Mucosa of gallbladder (tissue), 1 donor: ENCODE measurements at regions not wholly inside any gene's neighbourhood (a gene's known extent, or its start where the extent isn't known, plus 50 kb on each side); places are given as distances from the start of the nearest gene placed in this dataset.

Source experiments
- DNase-seq: peaks from one replicate; pipeline ENCODE4 v3.0.0-alpha.2; 2020; ENCODE audit warnings: low spot score
- donor health status: DM: no; HTN: no; CAD: no.

GRCh38 chr20:57946559-57947315 is 236.9 kb upstream of the PMEPA1 start:
- peak; percentile 42 for DNase-seq

GRCh38 chr20:57944988-57945387 is 235.2 kb upstream of the PMEPA1 start:
- DNase-seq, result no peak

- no peak for DNase-seq
These were observed 234.1 kb upstream of the PMEPA1 start for GRCh38 chr20:57943950-57944349.

GRCh38 chr20:57943291-57943690 is 233.5 kb upstream of the PMEPA1 start:
- DNase-seq, result no peak

- DNase-seq, result peak; percentile 56
These were observed 232.0 kb upstream of the PMEPA1 start for GRCh38 chr20:57941604-57942381.

DNA sequence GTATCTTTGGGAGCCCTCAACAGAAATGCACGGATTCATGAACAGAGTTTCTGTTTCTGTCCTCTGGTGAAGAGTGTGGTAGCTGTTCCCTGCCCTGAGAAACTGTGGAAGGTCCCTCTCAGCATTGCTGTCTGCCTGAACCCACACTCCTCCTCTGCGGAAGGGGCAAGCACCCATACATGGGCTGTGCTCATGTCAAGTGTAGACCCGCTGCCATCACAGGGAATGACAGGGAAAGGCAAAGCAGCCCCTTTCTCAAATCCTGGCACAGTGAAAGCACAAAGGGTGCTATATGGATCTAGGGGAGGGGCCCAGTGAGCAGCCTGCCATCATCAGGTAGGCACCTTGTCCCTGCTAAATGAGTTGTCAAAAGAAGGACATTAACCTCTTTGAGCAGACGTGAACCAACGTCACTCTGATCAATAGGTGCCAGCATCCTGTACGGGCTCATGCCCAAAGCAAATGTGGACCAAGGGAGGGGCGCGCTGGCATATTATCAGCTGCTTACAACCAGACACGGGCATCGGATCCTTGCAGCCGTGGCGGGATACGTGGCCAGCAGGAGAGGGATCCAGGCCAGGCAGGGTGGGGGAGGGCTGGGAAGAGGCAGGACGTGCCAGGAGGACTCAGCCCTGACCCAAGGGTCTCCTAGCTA is 231.2 kb upstream of the PMEPA1 start:
- peak; percentile 93 for DNase-seq

- no peak for DNase-seq
These were observed 230.6 kb upstream of the PMEPA1 start for GRCh38 chr20:57940376-57940775.

DNA sequence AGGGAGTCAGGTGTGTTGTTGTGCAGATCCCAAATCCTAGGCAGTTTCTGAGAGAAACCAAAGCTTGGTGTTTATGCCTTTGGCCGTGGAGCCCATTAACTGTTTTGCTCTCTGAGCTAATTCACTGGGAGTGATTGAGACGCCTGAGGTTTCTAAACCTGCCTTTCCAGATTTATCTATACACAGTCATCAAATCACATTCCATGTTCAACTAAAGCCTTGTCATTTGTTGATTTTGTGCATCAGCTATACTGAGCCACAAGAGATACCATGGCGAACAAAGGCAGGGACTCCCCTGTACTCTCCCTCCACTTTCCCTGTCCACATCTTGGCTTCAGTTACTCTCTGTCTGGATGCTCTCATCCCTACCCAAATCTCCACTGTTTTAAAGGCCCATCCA is 229.7 kb upstream of the PMEPA1 start:
- no peak for DNase-seq

GRCh38 chr20:57938158-57939108 is 228.6 kb upstream of the PMEPA1 start:
- DNase-seq, result no peak

- DNase-seq, result no peak
These were observed 227.0 kb upstream of the PMEPA1 start for GRCh38 chr20:57936636-57937385.

DNA sequence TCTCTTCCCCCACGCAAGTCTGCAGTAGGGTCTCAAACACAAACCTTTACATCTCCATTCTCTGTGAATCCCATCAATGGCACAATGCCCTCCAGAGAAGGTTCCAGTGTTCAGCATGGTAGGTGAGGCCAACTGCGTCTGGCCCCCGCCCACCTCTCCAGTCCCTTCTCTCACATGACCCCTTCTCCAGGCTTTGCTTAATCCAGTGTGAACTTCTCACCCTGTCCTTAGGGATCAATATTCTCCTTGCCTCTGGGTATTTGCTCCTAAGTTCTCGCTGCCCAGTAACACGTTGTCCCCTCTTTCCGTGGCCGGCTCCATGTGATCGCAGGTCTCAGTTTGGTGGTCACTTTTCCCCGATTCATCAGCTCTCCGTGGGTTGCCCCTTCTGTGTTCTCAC is 225.1 kb upstream of the PMEPA1 start:
- DNase-seq, result no peak

DNA sequence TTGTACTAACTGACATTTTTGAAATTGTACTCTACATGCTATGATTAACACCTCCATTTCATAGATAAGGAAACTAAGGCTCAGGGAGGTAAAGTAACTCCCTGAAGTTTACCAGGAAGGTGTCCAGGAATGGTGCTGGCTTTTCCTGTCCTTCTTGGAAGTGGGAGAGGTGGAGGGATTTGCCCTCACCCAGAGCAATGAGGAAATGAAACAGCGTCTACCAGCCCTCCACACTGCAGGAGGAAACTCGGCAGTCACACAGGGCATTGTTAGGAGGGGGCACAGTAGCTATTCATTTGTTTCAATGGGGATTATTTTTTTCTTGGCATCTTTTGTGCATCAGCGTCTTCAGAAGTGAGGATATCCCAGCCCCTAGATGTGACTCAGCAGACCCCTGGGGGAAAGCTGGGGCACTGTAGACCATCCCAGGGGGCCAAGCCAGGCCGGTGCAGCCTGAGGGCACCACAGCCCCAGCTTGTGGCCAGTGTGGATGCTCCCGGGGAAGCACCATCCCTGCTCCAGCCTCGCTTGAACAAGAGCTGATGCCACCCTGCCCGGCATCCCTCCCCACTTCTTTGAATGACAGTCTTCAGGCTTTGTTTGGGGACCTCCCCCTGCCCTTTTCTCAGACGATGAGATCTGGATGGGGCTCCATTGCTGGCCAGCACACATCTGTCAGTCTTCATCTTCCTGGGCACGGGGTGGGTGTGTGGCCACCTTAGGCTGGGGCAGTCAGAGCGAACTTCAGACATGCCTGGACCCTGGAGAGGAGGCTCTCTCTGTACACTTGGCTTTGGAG is 224.4 kb upstream of the PMEPA1 start:
- DNase-seq, result no peak

DNA sequence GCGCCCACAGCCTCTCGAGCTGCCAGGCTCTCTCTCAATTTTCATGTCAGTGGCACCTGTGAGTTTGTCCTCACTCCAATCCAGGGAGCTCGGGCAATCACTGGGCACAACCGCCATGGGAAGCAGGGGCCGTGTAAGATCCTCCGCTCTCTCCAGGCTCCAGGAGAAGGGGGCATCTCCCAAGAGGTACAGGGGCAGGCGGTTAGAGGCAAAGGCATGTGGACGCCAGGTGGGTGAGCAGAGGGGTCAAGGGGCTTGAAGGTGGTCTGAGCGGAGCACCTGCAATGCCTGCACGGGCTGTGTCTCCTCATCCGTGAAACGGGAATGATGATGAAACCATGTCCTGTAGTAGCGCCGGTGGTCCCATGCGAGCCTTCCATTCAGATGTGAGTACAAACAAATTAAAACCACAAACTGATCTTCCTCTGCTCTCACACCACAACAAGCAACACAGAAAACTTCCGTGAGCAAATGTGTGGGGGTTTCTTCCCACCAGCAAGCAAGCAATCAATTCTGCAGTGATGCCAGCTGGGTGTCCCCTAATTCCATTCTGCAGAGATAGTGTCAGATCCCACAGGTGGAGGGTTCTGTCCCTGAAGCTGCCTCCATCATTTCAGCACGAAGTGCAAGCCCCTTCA is 222.5 kb upstream of the PMEPA1 start:
- no peak for DNase-seq

- no peak for DNase-seq
These were observed 220.5 kb upstream of the PMEPA1 start for GRCh38 chr20:57930351-57930750.

- no peak for DNase-seq
These were observed 218.6 kb upstream of the PMEPA1 start for GRCh38 chr20:57928181-57928967.

DNA sequence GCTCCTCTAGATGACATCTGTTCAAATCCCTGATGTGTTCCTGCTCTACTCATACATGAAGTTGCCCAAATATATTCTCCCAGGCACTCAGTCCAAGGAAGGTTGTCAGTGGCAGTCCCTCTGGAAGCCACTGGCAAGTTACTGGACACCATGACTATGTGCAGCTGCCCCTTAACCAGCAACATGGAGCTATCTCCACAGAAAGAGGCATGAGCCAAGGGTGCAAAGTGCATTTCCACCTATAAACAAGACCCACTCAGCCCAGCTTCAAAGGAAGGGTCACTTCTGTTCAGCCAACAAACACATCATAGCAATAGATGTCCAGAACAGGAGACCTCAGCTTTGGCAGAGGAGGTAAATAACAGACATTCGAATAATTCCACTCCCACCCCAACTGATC is 217.6 kb upstream of the PMEPA1 start:
- DNase-seq, result no peak

GRCh38 chr20:57922706-57923105 is 212.9 kb upstream of the PMEPA1 start:
- no peak for DNase-seq

GRCh38 chr20:57922083-57922482 is 212.3 kb upstream of the PMEPA1 start:
- no peak for DNase-seq

- no peak for DNase-seq
These were observed 211.9 kb upstream of the PMEPA1 start for GRCh38 chr20:57921676-57922075.
